OCI-LY1 (cell line): ENCODE measurements at regions not wholly inside any gene's neighbourhood (a gene's known extent, or its start where the extent isn't known, plus 50 kb on each side); places are given as distances from the start of the nearest gene placed in this dataset.
A peak's percentile ranks its signal among the peaks of the same experiment; 100 is the strongest.

ENCODE experiments used
- H2AFZ ChIP-seq: fragments of 200-600 bp; sonication (generic), shearing (Covaris generic); 2 replicates; pipeline ENCODE4 v1.6.0; 2014; ENCODE audit warnings: antibody characterized with exemption, mild to moderate bottlenecking, low read length
- H3F3A ChIP-seq: fragments of 200-600 bp; sonication (generic), shearing (Covaris generic); 2 replicates; pipeline ENCODE4 v1.6.0; 2014; ENCODE audit warnings: mild to moderate bottlenecking, antibody characterized with exemption, low read length, moderate library complexity; ENCODE audit not compliant: insufficient read depth
- H3K27ac ChIP-seq: fragments of 200-600 bp; sonication (generic); 2 replicates; pipeline ENCODE4 v1.5.1; 2014; ENCODE audit warnings: low read length, mixed run types, mild to moderate bottlenecking, low read depth; ENCODE audit not compliant: poor library complexity, severe bottlenecking
- H3K27me3 ChIP-seq: fragments of 200-600 bp; sonication (generic); 2 replicates; pipeline ENCODE4 v1.6.0; 2014; ENCODE audit warnings: antibody characterized with exemption, mild to moderate bottlenecking, low read length, moderate library complexity; ENCODE audit not compliant: insufficient read depth
- H3K36me3 ChIP-seq: fragments of 200-600 bp; sonication (generic); 2 replicates; pipeline ENCODE4 v1.6.1; 2014; ENCODE audit warnings: mild to moderate bottlenecking, antibody characterized with exemption, low read length, moderate library complexity, mixed read lengths; ENCODE audit not compliant: insufficient read depth
- H3K4me1 ChIP-seq: fragments of 200-600 bp; sonication (generic); 2 replicates; pipeline ENCODE4 v1.5.1; 2014; ENCODE audit warnings: mild to moderate bottlenecking, low read length, moderate library complexity; ENCODE audit not compliant: insufficient read depth, severe bottlenecking
- H3K4me2 ChIP-seq: fragments of 200-600 bp; sonication (generic), shearing (Covaris generic); 2 replicates; pipeline ENCODE4 v1.6.1; 2014; ENCODE audit warnings: low read length
- H3K4me3 ChIP-seq: fragments of 200-600 bp; sonication (generic); 2 replicates; pipeline ENCODE4 v1.5.1; 2014; ENCODE audit warnings: low read length, low read depth, mild to moderate bottlenecking, mixed read lengths; ENCODE audit not compliant: poor library complexity, severe bottlenecking
- H3K79me2 ChIP-seq: fragments of 200-600 bp; shearing (Covaris generic); 2 replicates; pipeline ENCODE4 v1.6.1; 2016; ENCODE audit warnings: mixed run types, low read length, mixed read lengths; ENCODE audit not compliant: insufficient read depth
- H3K9ac ChIP-seq: fragments of 200-600 bp; sonication (generic), shearing (Covaris generic); 2 replicates; pipeline ENCODE4 v1.6.1; 2014; ENCODE audit warnings: mild to moderate bottlenecking, low read length, mixed read lengths
- H3K9me2 ChIP-seq: fragments of 200-600 bp; sonication (generic), shearing (Covaris generic); 2 replicates; pipeline ENCODE4 v1.6.1; 2014; ENCODE audit warnings: low read depth, mild to moderate bottlenecking, low read length, mixed read lengths
- H3K9me3 ChIP-seq: fragments of 200-600 bp; shearing (Covaris generic); 2 replicates; pipeline ENCODE4 v1.6.1; 2014; ENCODE audit warnings: low read length, mixed read lengths
- H4K20me1 ChIP-seq: fragments of 200-600 bp; sonication (generic), shearing (Covaris generic); 2 replicates; pipeline ENCODE4 v1.6.0; 2016; ENCODE audit warnings: mild to moderate bottlenecking, low read length; ENCODE audit not compliant: insufficient read depth
- EZH2 ChIP-seq: fragments of 200-600 bp; sonication (generic), shearing (Covaris generic); IDR thresholded peaks from 2 replicates; pipeline ENCODE4 v1.8.0; 2017; ENCODE audit warnings: borderline replicate concordance, mixed run types, mild to moderate bottlenecking, antibody characterized with exemption, low read length, moderate library complexity, mixed read lengths
- TF ChIP-seq, protein P1 (sequence below): fragments of 200-600 bp; sonication (generic), shearing (Covaris generic); IDR thresholded peaks from 2 replicates; pipeline ENCODE4 v1.5.1; 2017; ENCODE audit warnings: mild to moderate bottlenecking, antibody characterized with exemption, low read length, moderate library complexity, mixed read lengths

DNA sequence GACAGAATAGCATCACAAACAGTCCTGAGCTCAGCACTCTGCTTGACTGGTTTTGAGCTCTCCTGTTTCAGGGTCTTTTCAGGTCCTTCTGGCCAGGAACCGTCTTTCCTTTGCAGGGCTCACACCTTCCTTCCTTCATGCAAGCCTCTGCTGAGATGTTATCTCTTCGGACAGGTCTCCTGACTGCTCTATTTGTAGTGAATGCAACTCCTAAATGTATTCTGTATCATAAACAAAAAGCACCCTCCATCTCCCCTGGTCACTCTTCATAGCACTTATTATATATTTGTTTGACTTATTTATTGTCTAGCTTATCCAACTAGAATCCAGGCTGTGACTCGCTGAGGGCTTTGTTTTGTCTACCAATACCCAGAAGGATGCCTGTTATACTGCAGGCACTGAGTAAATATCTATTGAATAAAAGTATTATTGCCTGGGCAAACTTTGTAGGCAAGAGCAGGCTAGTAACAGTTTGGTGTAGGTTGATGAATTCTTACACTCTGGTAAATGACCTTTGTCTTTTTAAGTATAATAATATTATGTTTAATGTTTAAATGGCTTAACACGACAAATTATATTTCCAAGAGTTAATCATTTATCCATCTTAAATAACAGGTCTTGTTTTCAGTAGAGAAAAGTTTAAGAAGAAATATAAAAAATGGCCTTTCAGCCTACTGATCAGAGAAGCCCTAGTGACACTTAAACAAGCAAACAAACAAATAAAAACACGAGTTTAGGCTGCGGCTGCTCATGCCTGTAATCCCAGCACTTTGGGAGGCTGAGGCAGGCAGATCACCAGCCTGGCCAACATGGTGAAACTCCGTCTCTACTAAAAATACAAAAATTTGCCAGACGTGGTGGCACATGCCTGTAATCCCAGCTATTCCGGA lies 199.7 kb downstream of the BCAS1 start:
- Histone ChIP-seq H4K20me1 (no peaks in the 10 kb centered on the region), H3K9me2 (no peaks in the 10 kb centered on the region), H3F3A (peaks cover 18% of the 10 kb centered on the region), H3K27me3 (no peaks in the 10 kb centered on the region), H3K4me2 (peak overlapping the region; percentile 53; the same call in 1 of the 2 replicates), H2AFZ (no peak overlapping the region), H3K9me3 (no peaks in the 10 kb centered on the region), H3K4me3 (no peak overlapping the region), H3K79me2 (no peaks in the 10 kb centered on the region), H3K4me1 (peaks cover 82% of the 10 kb centered on the region), H3K9ac (peak overlapping the region; percentile 56), H3K36me3 (no peaks in the 10 kb centered on the region), H3K27ac (peak overlapping the region; percentile 95)
- TF ChIP-seq, protein P1, sequence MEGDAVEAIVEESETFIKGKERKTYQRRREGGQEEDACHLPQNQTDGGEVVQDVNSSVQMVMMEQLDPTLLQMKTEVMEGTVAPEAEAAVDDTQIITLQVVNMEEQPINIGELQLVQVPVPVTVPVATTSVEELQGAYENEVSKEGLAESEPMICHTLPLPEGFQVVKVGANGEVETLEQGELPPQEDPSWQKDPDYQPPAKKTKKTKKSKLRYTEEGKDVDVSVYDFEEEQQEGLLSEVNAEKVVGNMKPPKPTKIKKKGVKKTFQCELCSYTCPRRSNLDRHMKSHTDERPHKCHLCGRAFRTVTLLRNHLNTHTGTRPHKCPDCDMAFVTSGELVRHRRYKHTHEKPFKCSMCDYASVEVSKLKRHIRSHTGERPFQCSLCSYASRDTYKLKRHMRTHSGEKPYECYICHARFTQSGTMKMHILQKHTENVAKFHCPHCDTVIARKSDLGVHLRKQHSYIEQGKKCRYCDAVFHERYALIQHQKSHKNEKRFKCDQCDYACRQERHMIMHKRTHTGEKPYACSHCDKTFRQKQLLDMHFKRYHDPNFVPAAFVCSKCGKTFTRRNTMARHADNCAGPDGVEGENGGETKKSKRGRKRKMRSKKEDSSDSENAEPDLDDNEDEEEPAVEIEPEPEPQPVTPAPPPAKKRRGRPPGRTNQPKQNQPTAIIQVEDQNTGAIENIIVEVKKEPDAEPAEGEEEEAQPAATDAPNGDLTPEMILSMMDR, result no peak
- no peak for TF ChIP-seq EZH2

GRCh38 chr20:53869466-53870258 lies 200.7 kb downstream of the BCAS1 start:
- H3K4me3 ChIP-seq, result no peak overlapping the region
- peak overlapping the region; percentile 56 for H3K9ac ChIP-seq

DNA sequence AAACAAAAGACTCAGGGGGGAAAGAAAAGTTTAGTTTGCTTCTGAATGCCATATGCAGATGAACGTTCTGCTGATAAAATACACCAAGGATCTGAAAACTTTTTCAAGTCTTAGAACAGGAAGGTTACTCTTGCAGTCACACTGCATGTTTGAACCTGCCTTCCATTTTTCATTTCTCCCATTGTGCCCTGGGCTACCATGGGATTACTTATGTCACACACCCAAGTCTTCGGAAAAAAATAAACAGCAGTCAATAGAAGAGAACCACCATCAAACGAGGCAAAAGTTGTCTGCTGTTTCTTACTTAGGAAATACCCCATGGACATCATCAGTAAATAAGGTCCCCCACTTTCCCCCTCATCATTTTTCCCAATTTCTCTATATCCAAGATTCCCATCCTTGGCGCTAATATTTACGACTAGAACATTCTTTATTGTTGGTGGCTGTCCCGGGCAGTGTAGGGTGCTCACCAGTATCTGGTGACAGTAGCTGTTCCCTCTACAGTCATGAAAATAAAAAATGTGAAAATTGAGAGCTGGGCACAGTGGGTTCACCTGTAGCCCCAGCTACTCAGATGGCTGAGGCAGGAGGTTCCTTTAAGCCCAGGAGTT lies 202.5 kb downstream of the BCAS1 start:
- Histone ChIP-seq H3K79me2 (no peaks in the 10 kb centered on the region), H3K27ac (peak overlapping the region; percentile 97), H3K27me3 (no peaks in the 10 kb centered on the region), H3K36me3 (no peaks in the 10 kb centered on the region), H3K9me3 (no peaks in the 10 kb centered on the region), H3K4me2 (peak overlapping the region; percentile 60), H3K4me3 (peak overlapping the region; percentile 6), H3K9me2 (no peaks in the 10 kb centered on the region), H3K4me1 (peaks cover 82% of the 10 kb centered on the region), H3F3A (peaks cover 18% of the 10 kb centered on the region), H4K20me1 (no peaks in the 10 kb centered on the region), H3K9ac (peak overlapping the region; percentile 48), H2AFZ (no peak overlapping the region)
- TF ChIP-seq, protein P1, result no peak
- TF ChIP-seq EZH2, result no peak

More at GRCh38 chr20:53869466-53870258, 200.7 kb downstream of the BCAS1 start:
- Histone ChIP-seq H3K36me3 (no peaks in the 10 kb centered on the region), H3K4me2 (peak overlapping the region; percentile 29; the same call in 1 of the 2 replicates), H3K9me3 (no peaks in the 10 kb centered on the region), H3K9me2 (no peaks in the 10 kb centered on the region), H3K27me3 (no peaks in the 10 kb centered on the region), H3F3A (peaks cover 18% of the 10 kb centered on the region), H2AFZ (no peak overlapping the region), H4K20me1 (no peaks in the 10 kb centered on the region), H3K27ac (peak overlapping the region; percentile 95), H3K79me2 (no peaks in the 10 kb centered on the region), H3K4me1 (peaks cover 89% of the 10 kb centered on the region)
- no peak for TF ChIP-seq EZH2
- TF ChIP-seq, protein P1, result peak; percentile 91
